NK-92 treated with Interleukin-12 subunit alpha and Interleukin-12 subunit beta, amount 100 ng/mL, for 24 hours (cell line): ENCODE measurements at regions not wholly inside any gene's neighbourhood (a gene's known extent, or its start where the extent isn't known, plus 50 kb on each side); places are given as distances from the start of the nearest gene placed in this dataset.

Experiments used
- DNase-seq: peaks from one replicate; lab custom pipeline; 2025; lab: John Stamatoyannopoulos, UW

DNA sequence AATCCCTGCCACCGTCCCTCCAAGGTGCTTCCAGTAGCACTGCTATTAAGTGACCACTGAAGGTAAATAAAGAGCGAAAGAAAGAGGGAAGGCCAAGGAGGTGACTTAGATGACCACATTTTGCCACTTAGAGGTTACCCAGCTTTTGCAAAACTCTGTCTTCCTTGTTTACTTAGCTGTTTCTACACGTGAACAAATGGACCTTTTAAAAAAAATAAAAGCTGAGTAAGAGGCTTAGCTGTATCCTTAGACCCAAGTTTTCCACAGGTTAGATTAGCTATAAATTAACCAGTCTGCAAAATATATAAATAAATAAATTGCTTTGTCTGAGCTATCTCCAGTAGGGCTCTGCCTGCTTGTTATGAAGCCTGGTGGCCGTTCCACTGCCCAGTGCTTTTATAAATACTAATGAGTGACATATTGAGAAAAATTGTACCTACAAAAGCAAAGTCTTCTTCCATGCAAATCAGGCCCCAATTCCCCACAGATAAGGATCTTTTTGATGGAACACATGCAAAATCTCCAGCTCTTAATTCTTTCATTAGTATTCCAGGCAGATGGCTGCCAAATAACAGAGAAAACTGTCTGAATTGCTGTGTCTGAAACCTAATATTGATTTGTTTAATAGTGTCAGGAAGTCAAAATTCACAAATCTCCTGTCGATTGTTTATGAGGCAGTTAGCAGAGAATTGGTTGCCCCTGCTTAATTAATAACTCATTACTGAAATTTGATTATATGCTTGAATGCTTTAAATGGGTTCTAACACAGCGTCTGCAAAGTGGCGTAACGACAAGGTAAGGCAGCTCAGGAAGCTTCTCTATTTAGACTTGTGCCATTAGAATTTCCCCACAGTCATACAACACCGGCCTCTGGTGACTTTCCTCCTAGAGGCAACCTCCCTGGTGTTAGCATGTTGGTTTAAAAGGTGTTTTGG is 176.7 kb downstream of the EMX2 start:
- DNase-seq: no peak

DNA sequence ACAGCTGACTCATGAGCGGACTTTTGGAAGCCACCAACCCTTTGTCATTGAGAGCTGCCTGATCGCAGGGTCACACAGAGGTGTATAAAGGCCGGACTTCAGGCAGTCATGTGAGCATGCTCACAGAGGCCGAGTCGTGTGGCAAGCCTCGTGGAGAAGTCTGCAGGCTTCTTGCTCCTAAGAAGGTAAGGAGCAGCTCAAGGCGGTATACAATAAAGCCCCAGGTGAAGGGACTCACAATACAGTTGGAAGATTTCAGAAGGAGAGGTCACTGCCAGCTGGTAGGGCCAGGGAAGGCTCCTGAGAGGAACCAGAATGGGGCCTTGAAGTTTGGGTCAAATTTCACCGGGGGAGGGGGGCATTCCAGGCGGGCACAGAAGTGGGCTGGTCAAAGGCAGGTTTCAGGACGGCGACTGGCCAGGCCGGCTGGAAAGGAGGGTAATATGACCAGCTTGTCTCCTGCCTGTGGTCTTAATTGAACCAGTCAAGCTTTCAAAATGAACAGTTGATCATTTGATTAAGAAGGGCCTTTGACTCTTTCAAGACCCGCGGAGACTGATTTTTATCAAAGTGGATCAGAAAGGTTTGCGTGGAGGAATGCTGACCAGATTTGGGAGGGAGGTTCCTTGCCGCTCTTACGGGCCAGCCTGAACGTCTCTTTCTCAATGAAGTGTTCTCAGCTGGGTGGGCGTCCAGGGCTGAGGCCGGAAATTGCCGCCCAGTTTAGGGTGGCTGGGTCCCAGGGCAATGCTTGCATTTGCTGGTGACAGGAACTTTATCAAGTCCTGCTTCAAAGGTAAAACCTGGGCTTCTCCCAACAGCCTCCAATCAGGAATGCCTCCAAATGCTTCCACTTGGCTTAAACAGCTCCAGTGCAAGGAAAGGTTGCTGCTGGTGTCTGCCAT is 178.6 kb downstream of the EMX2 start:
- DNase-seq: no peak

DNA sequence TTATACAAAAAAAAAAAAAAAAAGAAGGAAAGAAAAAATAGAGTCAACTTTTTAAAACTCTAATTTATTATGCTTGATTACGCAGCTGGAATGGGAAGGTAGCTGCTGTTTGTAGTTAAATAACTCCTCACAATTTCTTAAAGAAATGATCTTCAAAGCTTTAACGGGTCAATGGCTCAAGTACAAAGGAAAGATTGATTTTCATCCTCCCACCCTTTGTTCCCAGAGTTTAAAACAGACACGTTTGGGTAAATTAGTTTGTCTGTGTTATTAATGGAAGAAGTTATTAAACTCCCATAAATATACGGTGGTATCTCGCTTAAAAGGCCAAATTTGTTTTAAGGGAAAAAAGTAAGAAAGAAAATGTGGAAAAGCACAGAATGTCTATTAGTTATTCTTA is 179.3 kb downstream of the EMX2 start:
- no peak for DNase-seq

DNA sequence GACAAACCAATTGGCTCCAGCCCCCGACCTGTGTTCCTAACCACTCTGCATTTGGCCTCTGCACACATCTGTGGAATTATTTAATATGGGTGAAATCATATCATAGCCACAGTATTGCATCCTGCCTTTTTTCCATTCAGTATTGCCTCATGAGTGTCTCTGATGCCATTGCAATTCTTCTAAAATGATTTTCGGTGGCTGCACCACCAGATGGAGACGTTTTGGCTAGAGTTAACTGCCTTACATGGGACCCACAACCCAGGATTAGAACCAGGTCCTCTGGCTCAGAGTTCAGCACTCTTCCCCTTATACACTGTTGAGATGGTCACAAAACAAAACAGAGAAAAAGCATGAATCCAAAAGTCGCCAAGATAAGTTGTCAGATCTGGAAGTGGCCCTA is 180.8 kb downstream of the EMX2 start:
- no peak for DNase-seq

DNA sequence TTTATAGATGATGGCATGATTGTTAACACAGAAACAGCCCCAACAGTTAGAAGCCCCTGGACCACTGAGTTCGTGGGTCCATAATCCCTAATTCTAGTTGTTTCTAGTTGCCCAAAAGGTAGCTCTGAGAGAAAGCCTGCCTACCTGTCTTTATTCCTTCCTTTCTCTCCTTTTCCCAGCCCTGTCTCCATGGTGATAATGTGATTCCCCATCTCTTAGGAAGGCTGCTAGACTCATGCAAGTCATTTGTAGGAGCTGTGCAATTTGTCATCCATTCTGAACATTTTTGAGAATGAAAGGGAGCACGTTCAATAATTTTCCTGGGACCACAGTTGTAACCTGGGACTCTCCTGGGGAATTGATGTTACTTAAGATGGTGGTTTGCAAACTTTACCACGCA is 183.4 kb downstream of the EMX2 start:
- no peak for DNase-seq

DNA sequence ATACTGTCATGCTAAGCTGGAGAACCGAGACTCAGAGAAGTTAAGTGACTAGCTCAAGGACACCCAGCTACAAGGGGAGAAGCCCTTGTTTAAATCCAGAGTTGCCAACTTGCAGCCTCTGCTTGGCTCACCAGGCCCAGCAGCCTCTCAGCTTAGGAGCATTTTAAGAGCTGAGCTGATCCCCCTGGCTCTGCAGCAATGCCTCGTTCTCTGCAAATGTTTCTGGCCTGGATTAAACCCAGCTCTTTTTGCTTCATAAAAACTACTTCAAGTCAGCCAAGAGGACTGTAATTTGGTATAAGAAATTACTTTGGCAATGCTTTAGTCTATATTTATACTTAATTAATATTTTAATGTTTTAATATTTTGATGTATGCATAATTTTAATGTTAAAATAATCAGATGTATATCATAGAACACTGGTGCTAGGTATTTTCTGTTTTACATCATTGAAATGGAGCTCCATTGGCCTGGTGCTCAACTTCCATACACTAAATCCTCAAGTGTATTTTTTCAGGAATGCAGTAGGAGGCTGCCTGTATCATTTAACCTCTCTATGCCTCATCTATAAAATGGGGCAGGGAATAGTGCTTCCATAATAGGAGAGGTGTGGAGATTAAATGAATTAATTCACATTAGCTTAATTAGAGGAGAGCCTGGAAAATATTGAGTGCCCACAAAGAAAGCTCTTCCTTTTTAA is 184.2 kb downstream of the EMX2 start:
- no peak for DNase-seq

DNA sequence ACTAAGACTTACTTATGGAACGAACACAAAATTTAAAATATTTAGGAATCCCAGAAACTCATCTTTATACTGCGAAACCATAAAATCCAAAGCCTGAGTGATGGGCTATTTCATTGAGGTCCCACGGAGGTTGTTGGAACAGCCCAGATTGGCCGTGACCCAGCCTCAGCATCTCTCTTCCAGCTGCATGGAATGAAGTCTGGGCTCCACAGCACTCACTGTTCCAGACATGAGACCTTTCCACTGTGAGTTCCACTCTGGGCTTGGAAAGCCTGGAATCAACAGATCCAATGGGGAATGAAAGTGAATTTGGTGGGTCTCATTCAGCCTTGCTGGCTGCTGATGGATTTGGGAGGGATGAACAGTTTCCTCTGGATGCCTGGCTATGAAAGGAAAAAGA is 184.9 kb downstream of the EMX2 start:
- no peak for DNase-seq

DNA sequence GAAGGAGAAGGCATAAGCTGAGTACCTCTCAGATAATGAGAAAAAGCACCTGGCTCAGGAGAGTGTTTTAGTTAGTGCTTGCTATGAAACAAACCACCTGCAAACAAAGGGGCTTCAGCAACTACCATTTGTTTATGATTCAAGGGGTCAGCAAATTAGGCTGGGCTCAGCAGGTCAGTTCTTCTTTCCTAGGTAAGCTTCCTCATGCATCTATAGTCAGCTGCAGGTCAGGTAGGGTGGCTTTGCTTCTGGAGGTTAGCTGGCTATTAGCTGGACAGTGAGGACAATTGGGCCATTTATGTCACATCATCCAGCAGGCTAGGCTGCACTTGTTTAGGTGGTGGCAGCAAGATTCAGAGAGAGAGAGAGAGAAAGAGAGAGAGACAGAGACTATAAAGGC is 185.5 kb downstream of the EMX2 start:
- DNase-seq: no peak

DNA sequence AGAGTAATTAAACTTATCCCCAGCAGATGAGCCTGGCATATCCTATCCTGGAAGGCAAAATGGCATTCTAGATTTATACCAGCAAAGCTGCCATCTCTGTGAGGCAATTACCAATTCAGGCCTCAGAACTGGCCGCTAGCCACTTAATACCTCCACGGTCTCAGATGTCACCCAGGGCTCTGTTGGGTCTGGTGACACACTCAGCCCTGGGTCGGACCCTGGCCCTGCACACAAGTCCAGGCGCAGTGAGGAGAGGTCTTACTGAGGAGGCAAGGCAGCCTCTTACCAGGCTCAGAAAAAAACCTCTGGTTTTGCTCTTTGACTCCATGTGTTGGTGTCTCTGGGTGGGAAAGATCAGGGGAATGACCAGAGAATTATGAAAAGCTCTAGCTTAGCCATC is 186.6 kb downstream of the EMX2 start:
- no peak for DNase-seq

DNA sequence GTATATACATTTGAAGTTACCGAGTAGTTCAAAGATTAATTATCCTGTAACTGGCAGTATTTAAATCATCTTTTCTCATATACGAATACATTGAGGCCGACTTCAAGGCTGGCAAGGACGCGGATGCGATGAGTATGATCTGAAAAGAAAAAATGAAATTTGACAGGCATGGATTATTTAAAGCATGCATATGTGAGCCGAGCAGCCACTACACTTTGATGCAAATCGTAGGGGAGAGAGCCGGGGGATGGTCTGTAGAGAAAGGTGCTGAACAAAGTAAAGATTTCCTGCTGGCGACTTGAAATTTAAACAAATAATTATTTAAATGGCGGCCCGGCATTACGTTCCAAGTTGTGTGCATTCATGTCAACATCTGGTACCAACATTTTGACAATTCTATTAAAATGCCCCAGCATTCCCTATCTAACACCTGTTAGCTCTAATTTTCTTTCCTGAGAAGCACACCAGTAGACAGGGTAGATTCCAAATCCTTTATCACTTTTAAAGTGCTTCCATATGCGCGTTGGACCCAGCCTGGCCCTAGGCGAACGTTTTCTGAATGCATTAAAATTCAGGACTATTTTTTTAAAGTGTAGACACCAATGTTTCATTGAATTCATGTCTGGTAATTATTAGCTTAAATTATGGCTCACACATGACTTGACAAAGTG is 188.7 kb downstream of the EMX2 start:
- no peak for DNase-seq

DNA sequence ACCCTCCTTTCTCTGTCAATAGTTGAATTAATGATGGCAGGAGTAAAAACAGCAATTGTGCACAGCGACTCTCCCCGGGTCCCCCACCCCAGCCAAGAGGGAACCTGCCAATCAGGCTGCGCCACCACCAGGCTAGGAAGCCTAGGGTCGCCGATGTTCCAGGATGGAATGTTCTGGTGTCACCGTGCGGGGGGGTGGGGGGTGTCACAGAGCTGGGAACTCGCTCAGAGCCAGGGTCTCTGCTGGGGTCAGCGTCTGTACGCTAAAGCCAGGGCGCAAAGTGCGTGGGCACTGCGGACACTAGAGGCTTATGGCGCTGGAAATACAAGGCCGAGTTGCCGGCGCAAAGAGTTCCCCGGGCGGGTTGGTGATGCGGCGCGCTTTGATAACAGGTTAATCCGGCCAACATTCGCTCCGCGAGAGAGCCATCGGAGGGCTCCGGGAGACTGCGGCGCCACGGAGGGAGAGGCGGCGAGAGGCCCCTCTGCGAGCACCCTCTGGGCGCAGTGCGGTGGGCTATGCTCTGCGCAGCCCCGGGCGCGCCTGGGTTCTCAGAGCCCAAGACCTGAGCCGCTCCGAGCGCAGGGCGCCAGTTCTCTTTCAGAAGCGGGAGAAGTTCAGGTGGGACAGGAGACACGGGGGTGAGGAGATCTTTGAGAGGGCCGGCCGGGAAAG is 192.3 kb downstream of the EMX2 start:
- no peak for DNase-seq

DNA sequence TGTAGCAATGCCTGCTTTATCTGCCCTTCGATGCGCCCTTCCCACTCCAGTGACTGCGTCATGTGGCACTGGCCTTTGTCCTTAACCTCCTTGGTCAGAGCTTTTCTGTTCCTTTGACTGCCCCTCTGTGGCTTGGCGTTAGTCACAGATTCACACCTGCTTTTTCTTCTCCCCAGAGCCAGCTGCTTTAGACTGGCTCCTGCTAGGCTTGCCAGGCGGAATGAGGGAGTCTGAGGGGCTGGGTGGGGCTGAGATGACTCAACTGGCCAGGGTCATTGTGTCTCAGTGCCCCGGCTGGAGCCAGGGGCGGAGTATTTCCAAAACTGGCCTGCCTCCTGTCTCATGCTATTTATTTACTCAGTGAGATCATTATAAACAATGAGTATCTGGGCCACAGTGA is 194.1 kb downstream of the EMX2 start:
- no peak for DNase-seq

DNA sequence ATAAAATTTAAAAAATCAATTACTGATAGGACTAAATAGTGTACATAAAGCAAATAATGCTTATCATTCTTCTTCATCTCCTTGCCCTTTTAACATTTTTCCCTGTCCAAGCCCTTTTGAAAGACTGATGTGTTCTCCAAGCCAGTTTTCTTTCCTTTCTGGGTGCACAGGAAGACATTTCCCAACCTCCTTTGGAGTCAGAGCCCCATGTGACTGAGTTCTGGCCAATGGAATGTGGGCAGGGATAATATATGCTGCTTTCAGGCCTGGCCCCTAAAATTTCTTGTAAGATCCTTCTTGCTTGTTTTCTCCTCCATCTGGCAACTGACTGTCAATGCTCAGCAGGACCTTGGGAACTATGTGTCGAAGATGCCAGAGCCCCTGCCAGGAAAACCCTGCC is 197.5 kb downstream of the EMX2 start:
- DNase-seq: no peak

DNA sequence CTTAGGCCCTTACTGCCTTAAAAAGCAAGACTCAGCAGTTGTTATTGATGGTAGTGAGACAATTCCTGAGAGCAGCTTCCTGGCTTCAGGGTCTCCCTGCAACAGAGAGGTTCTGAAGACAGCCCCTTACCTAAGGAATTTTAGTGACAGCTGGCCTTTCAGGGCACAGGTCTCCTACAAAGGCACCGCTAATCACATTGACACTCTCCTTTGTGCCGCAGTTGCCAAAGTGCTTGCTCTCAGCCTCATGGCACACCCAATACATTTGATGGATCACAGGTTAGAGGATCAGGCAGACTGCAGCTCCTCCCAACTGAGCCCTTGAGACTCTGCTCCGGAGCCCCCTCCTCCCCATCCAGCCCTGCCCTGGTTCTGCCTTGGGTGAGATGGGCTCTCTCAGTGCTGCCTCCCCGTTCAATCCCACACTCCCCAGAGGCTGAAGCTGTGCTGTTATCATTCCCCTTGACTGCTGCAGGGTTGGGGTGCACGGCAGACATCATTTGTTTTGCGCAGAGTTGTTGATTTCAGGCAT is 198.2 kb downstream of the EMX2 start:
- no peak for DNase-seq

DNA sequence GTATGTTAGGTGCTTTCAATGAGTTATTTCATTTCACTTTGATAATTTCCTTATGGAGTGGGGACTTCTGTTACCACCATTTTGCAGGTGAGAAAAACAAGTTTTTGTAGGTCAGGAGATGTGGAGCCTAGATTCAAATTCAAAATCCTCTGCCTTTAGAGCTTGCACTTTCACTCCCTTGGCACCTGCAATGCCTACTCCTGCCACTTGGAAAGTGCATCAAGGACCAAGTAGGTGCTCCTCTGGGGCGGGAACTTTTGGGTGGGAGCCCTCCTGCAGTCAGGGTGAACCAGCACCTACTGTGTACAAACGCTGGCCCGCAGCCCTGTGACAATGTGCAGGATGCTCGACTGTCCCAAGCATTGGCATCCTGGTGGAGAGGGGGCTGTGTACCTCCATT is 199.0 kb downstream of the EMX2 start:
- no peak for DNase-seq

DNA sequence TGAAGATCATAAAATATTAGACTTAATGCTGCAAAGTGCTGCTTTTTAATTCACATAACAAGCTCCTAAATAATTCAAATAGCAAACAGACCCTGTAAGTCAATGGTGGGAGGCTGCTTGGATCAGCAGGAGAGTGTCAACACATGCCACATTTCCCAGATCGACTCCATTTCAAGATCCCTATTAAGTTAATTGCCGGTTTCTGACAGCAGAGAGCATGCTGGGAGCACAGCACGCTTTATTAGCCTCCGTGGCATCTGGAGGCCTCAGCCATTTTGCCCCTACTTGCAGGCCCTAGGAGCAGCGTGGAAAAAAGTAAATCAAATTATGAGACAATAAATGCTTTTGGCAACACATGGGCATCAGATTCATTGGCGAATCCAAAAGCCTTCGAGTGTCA is 201.0 kb downstream of the EMX2 start:
- no peak for DNase-seq

DNA sequence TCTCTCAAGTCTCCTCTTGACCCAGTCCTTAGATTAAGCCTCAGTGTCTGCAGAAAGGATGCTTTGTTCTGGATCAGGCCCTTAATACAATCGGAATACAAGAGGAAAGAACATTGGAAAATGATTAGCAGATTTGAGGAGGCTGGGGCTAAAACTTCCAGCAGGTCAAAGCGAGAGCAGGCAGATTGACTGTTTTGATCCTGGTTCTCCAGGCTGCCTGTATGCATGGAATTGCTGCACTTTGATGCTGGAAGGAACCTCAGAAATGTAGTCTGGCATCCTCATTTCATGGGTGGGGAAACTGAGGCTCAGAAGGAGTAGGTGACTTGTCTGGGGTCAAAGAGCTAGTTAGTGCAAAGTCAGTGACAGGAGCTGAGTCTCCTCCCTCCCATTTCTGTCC is 202.8 kb downstream of the EMX2 start:
- no peak for DNase-seq

DNA sequence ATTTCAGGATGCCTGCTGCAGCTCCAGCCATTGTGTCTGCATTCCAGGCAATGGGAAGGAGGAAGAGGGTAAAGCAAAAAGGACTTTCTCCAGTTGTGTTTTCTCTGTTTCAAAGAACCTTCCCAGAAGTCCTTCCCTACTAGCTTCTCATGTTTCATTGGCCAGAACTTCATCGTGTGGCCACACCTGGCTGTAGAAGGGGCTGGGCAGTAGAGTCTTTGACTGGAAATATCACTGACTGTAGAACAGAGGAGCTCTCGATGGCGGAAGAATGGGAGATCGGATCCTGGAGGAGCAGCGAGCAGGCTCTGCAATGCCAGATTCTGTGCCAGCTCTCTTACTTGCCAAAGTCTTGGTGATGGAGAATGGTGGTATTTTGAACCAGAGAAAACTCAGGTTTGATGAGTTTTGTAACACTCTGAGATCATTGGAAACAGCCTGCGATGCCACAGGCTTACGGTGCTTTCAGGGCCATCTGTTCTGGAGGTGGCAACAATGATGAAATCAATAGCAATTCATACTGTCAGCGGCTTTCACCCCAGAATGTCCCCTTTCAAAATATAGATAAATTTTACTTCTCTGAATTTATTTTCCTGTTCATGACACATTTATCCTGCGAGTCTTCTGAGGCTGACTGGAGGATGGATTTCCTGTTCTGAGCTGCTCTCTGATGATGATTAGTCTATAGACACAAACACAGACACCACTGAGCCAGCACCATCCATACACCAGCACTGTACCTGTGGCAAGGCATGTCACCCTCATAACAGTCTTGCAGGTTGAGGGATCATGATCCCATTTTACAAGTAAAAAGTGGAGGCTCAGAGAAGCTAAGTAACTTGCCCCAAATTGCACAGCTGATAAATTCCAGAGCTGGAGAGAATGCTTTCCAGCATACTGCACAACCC is 204.2 kb downstream of the EMX2 start:
- DNase-seq: no peak

DNA sequence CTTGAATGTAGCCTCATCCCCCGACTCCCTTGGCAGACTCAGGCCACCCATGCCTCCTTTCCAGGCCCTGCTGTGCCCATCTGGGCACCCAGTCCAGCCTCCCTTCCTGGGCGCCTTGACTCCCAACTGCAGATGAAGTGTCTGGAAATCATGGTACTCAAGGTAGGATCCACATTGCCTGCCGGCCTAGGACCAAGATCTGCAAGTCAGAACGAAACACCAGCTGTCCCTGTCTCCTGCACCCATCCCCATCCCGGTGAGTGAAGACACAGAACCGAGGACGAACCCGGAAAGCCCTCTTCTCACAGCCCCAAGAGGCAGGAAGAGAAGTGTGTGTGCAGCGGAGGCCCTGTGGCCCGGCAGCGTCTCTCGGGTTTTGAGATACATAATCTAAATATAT is 205.1 kb downstream of the EMX2 start:
- no peak for DNase-seq

DNA sequence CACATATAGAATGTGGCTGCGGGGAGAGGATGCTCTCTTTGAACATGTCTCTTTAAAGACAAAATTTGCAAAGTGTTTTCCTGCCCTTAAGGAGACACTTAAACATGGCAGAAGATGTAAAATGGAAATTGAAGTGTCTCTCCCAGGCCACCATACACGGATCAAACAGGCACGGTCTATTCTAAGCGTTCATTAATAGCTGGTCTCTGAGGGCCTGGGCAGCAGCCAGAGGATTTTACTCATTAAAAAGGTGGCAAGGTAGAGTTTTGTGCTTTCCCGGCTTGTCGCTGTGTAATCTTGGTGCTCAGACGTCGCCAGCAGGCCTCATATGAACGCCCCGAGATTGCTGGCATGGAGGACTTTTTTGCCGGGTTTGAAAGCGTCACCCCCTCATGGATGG is 205.5 kb downstream of the EMX2 start:
- DNase-seq: no peak
